ENCODE measurements at regions not wholly inside any gene's neighbourhood (a gene's known extent, or its start where the extent isn't known, plus 50 kb on each side); places are given as distances from the start of the nearest gene placed in this dataset.

GRCh38 chr2:129263939-129264338 lies 715.5 kb upstream of the RAB6C start:
- in situ Hi-C loops (cut with HindIII; ENCODE audit: low sequenced_read_pairs): no loop called here
- no peak for TF ChIP-seq CTCF (IDR thresholded peaks at IDR 0.05; ENCODE audit: low read depth, low read length)
- no peak for DNase-seq (ENCODE audit: low read depth, low spot score)

GRCh38 chr2:129267559-129267958 lies 711.9 kb upstream of the RAB6C start:
- TF ChIP-seq CTCF (IDR thresholded peaks at IDR 0.05; ENCODE audit: low read depth, low read length): no peak
- in situ Hi-C loops (cut with HindIII; ENCODE audit: low sequenced_read_pairs): no loop called here
- no peak for DNase-seq (ENCODE audit: low read depth, low spot score)
- no peak overlapping the region for H3K4me3 ChIP-seq (ENCODE audit: low read depth, low read length)

More at GRCh38 chr2:129263939-129264338, 715.5 kb upstream of the RAB6C start:
- no peak overlapping the region for H3K4me3 ChIP-seq (ENCODE audit: low read depth, low read length)

GRCh38 chr2:129273266-129274037 lies 706.0 kb upstream of the RAB6C start:
- H3K4me3 ChIP-seq (ENCODE audit: low read depth, low read length): no peak overlapping the region
- in situ Hi-C loops (cut with HindIII; ENCODE audit: low sequenced_read_pairs): no loop called here
- no peak for TF ChIP-seq CTCF (IDR thresholded peaks at IDR 0.05; ENCODE audit: low read depth, low read length)
- no peak for DNase-seq (ENCODE audit: low read depth, low spot score)

- TF ChIP-seq CTCF (IDR thresholded peaks at IDR 0.05; ENCODE audit: low read depth, low read length): no peak
- H3K4me3 ChIP-seq (ENCODE audit: low read depth, low read length): no peak overlapping the region
- in situ Hi-C loops (cut with HindIII; ENCODE audit: low sequenced_read_pairs): no loop called here
- no peak for DNase-seq (ENCODE audit: low read depth, low spot score)
Measured at GRCh38 chr2:129274038-129274415, 705.4 kb upstream of the RAB6C start.

- no peak for TF ChIP-seq CTCF (IDR thresholded peaks at IDR 0.05; ENCODE audit: low read depth, low read length)
- DNase-seq (ENCODE audit: low read depth, low spot score): no peak
- in situ Hi-C loops (cut with HindIII; ENCODE audit: low sequenced_read_pairs): no loop called here
- no peak overlapping the region for H3K4me3 ChIP-seq (ENCODE audit: low read depth, low read length)
Measured at GRCh38 chr2:129274918-129275317, 704.5 kb upstream of the RAB6C start.

GRCh38 chr2:129275706-129276105 lies 703.8 kb upstream of the RAB6C start:
- TF ChIP-seq CTCF (IDR thresholded peaks at IDR 0.05; ENCODE audit: low read depth, low read length): no peak
- no peak for DNase-seq (ENCODE audit: low read depth, low spot score)
- in situ Hi-C loops (cut with HindIII; ENCODE audit: low sequenced_read_pairs): no loop called here
- no peak overlapping the region for H3K4me3 ChIP-seq (ENCODE audit: low read depth, low read length)
